ENCODE measurements at regions not wholly inside any gene's neighbourhood (a gene's known extent, or its start where the extent isn't known, plus 50 kb on each side); places are given as distances from the start of the nearest gene placed in this dataset.

GRCh38 chrX:2596045-2596444, 95.0 kb upstream of the CD99 start:
- TF ChIP-seq MAX (IDR thresholded peaks at IDR 0.05; ENCODE audit: low read depth) (no peak), CTCF (IDR thresholded peaks at IDR 0.05) (no peak), EZH2phosphoT487 (IDR thresholded peaks at IDR 0.05; ENCODE audit: borderline replicate concordance, low read depth) (no peak), USF1 (IDR thresholded peaks at IDR 0.05; ENCODE audit: borderline replicate concordance, low read depth) (no peak), RCOR1 (IDR thresholded peaks at IDR 0.05; ENCODE audit: low read length) (no peak), YY1 (IDR thresholded peaks at IDR 0.05; ENCODE audit: low read depth) (no peak), NFIC (IDR thresholded peaks at IDR 0.05; ENCODE audit: borderline replicate concordance) (no peak)
